ENCODE measurements at regions not wholly inside any gene's neighbourhood (a gene's known extent, or its start where the extent isn't known, plus 50 kb on each side); places are given as distances from the start of the nearest gene placed in this dataset.

- DNase-seq (ENCODE audit: low read depth, low spot score): no peak
- Histone ChIP-seq H3K9me3 (ENCODE audit: insufficient read depth, low read length) (no peaks in the 10 kb centered on the region), H3K4me1 (ENCODE audit: insufficient read depth, insufficient read length) (peaks cover 11% of the 10 kb centered on the region), H3K27me3 (ENCODE audit: insufficient read depth, insufficient read length) (no peaks in the 10 kb centered on the region), H3K9ac (ENCODE audit: insufficient read length, low read depth) (no peak overlapping the region), H3K36me3 (ENCODE audit: insufficient read depth, insufficient read length, low read length) (no peaks in the 10 kb centered on the region), H3K4me3 (ENCODE audit: insufficient read length, low read depth) (no peak overlapping the region)
- TF ChIP-seq ZNF274 (IDR thresholded peaks at IDR 0.05; ENCODE audit: low read depth, low read length) (no peak), SUZ12 (IDR thresholded peaks at IDR 0.05; ENCODE audit: extremely low read depth, insufficient read depth, insufficient read length) (no peak), YY1 (IDR thresholded peaks at IDR 0.05; ENCODE audit: insufficient read depth, insufficient read length) (no peak)
Observed at GRCh38 chr11:19524171-19524671, 188.4 kb upstream of the NAV2 start.

GRCh38 chr11:19520681-19521080 lies 192.0 kb upstream of the NAV2 start:
- H3K9ac ChIP-seq (ENCODE audit: insufficient read length, low read depth): no peak overlapping the region
- H3K4me3 ChIP-seq (ENCODE audit: insufficient read length, low read depth): no peak overlapping the region
- no peak for DNase-seq (ENCODE audit: low read depth, low spot score)
- peaks cover 11% of the 10 kb centered on the region for H3K4me1 ChIP-seq (ENCODE audit: insufficient read depth, insufficient read length)
- H3K9me3 ChIP-seq (ENCODE audit: insufficient read depth, low read length): no peaks in the 10 kb centered on the region
- no peaks in the 10 kb centered on the region for H3K27me3 ChIP-seq (ENCODE audit: insufficient read depth, insufficient read length)
- no peak for TF ChIP-seq YY1 (IDR thresholded peaks at IDR 0.05; ENCODE audit: insufficient read depth, insufficient read length)
- TF ChIP-seq SUZ12 (IDR thresholded peaks at IDR 0.05; ENCODE audit: extremely low read depth, insufficient read depth, insufficient read length): no peak
- no peak for TF ChIP-seq ZNF274 (IDR thresholded peaks at IDR 0.05; ENCODE audit: low read depth, low read length)
- no peaks in the 10 kb centered on the region for H3K36me3 ChIP-seq (ENCODE audit: insufficient read depth, insufficient read length, low read length)

- Histone ChIP-seq H3K9me3 (ENCODE audit: insufficient read depth, low read length) (no peaks in the 10 kb centered on the region), H3K4me3 (ENCODE audit: insufficient read length, low read depth) (no peak overlapping the region), H3K4me1 (ENCODE audit: insufficient read depth, insufficient read length) (peaks cover 11% of the 10 kb centered on the region), H3K36me3 (ENCODE audit: insufficient read depth, insufficient read length, low read length) (no peaks in the 10 kb centered on the region), H3K27me3 (ENCODE audit: insufficient read depth, insufficient read length) (no peaks in the 10 kb centered on the region), H3K9ac (ENCODE audit: insufficient read length, low read depth) (no peak overlapping the region)
- no peak for DNase-seq (ENCODE audit: low read depth, low spot score)
- TF ChIP-seq ZNF274 (IDR thresholded peaks at IDR 0.05; ENCODE audit: low read depth, low read length) (no peak), SUZ12 (IDR thresholded peaks at IDR 0.05; ENCODE audit: extremely low read depth, insufficient read depth, insufficient read length) (no peak), YY1 (IDR thresholded peaks at IDR 0.05; ENCODE audit: insufficient read depth, insufficient read length) (no peak)
Observed at GRCh38 chr11:19519912-19520641, 192.6 kb upstream of the NAV2 start.

- H3K36me3 ChIP-seq (ENCODE audit: insufficient read depth, insufficient read length, low read length): no peaks in the 10 kb centered on the region
- peaks cover 11% of the 10 kb centered on the region for H3K4me1 ChIP-seq (ENCODE audit: insufficient read depth, insufficient read length)
- no peaks in the 10 kb centered on the region for H3K9me3 ChIP-seq (ENCODE audit: insufficient read depth, low read length)
- no peak for TF ChIP-seq SUZ12 (IDR thresholded peaks at IDR 0.05; ENCODE audit: extremely low read depth, insufficient read depth, insufficient read length)
- no peak for TF ChIP-seq YY1 (IDR thresholded peaks at IDR 0.05; ENCODE audit: insufficient read depth, insufficient read length)
- TF ChIP-seq ZNF274 (IDR thresholded peaks at IDR 0.05; ENCODE audit: low read depth, low read length): no peak
- no peak overlapping the region for H3K9ac ChIP-seq (ENCODE audit: insufficient read length, low read depth)
- no peak overlapping the region for H3K4me3 ChIP-seq (ENCODE audit: insufficient read length, low read depth)
- no peak for DNase-seq (ENCODE audit: low read depth, low spot score)
- no peaks in the 10 kb centered on the region for H3K27me3 ChIP-seq (ENCODE audit: insufficient read depth, insufficient read length)
Observed at GRCh38 chr11:19519353-19519752, 193.3 kb upstream of the NAV2 start.

GRCh38 chr11:19513253-19513652 lies 199.4 kb upstream of the NAV2 start:
- H3K36me3 ChIP-seq (ENCODE audit: insufficient read depth, insufficient read length, low read length): no peaks in the 10 kb centered on the region
- H3K9me3 ChIP-seq (ENCODE audit: insufficient read depth, low read length): no peaks in the 10 kb centered on the region
- DNase-seq (ENCODE audit: low read depth, low spot score): no peak
- no peak overlapping the region for H3K4me3 ChIP-seq (ENCODE audit: insufficient read length, low read depth)
- H3K4me1 ChIP-seq (ENCODE audit: insufficient read depth, insufficient read length): peaks cover 1% of the 10 kb centered on the region
- no peak overlapping the region for H3K9ac ChIP-seq (ENCODE audit: insufficient read length, low read depth)
- TF ChIP-seq SUZ12 (IDR thresholded peaks at IDR 0.05; ENCODE audit: extremely low read depth, insufficient read depth, insufficient read length) (no peak), ZNF274 (IDR thresholded peaks at IDR 0.05; ENCODE audit: low read depth, low read length) (no peak), YY1 (IDR thresholded peaks at IDR 0.05; ENCODE audit: insufficient read depth, insufficient read length) (no peak)
- no peaks in the 10 kb centered on the region for H3K27me3 ChIP-seq (ENCODE audit: insufficient read depth, insufficient read length)

GRCh38 chr11:19512618-19513017 lies 200.0 kb upstream of the NAV2 start:
- TF ChIP-seq ZNF274 (IDR thresholded peaks at IDR 0.05; ENCODE audit: low read depth, low read length): no peak
- no peak for TF ChIP-seq YY1 (IDR thresholded peaks at IDR 0.05; ENCODE audit: insufficient read depth, insufficient read length)
- TF ChIP-seq SUZ12 (IDR thresholded peaks at IDR 0.05; ENCODE audit: extremely low read depth, insufficient read depth, insufficient read length): no peak
- H3K36me3 ChIP-seq (ENCODE audit: insufficient read depth, insufficient read length, low read length): no peaks in the 10 kb centered on the region
- no peak overlapping the region for H3K4me3 ChIP-seq (ENCODE audit: insufficient read length, low read depth)
- H3K4me1 ChIP-seq (ENCODE audit: insufficient read depth, insufficient read length): peaks cover 1% of the 10 kb centered on the region
- DNase-seq (ENCODE audit: low read depth, low spot score): no peak
- no peak overlapping the region for H3K9ac ChIP-seq (ENCODE audit: insufficient read length, low read depth)
- H3K27me3 ChIP-seq (ENCODE audit: insufficient read depth, insufficient read length): no peaks in the 10 kb centered on the region
- H3K9me3 ChIP-seq (ENCODE audit: insufficient read depth, low read length): no peaks in the 10 kb centered on the region

GRCh38 chr11:19511413-19512183 lies 201.0 kb upstream of the NAV2 start:
- Histone ChIP-seq H3K4me1 (ENCODE audit: insufficient read depth, insufficient read length) (peaks cover 1% of the 10 kb centered on the region), H3K4me3 (ENCODE audit: insufficient read length, low read depth) (no peak overlapping the region), H3K36me3 (ENCODE audit: insufficient read depth, insufficient read length, low read length) (no peaks in the 10 kb centered on the region), H3K9ac (ENCODE audit: insufficient read length, low read depth) (no peak overlapping the region), H3K9me3 (ENCODE audit: insufficient read depth, low read length) (no peaks in the 10 kb centered on the region), H3K27me3 (ENCODE audit: insufficient read depth, insufficient read length) (no peaks in the 10 kb centered on the region)
- TF ChIP-seq ZNF274 (IDR thresholded peaks at IDR 0.05; ENCODE audit: low read depth, low read length): no peak
- TF ChIP-seq YY1 (IDR thresholded peaks at IDR 0.05; ENCODE audit: insufficient read depth, insufficient read length): no peak
- no peak for TF ChIP-seq SUZ12 (IDR thresholded peaks at IDR 0.05; ENCODE audit: extremely low read depth, insufficient read depth, insufficient read length)
- DNase-seq (ENCODE audit: low read depth, low spot score): no peak
